H9 (cell line): ENCODE measurements at regions not wholly inside any gene's neighbourhood (a gene's known extent, or its start where the extent isn't known, plus 50 kb on each side); places are given as distances from the start of the nearest gene placed in this dataset.

Source experiments
- DNase-seq: peaks from one replicate; pipeline ENCODE4 v3.0.0-alpha.2; 2017
- H2AFZ ChIP-seq: one replicate; pipeline ENCODE4 v1.6.1; 2013; ENCODE audit warnings: mild to moderate bottlenecking, low read length, control low read depth, moderate library complexity
- H2AK5ac ChIP-seq: 2 replicates; pipeline ENCODE4 v1.6.1; 2013; ENCODE audit warnings: low read length, control low read depth, mixed read lengths; ENCODE audit not compliant: insufficient read length
- H2BK120ac ChIP-seq: one replicate; pipeline ENCODE4 v1.6.1; 2013; ENCODE audit warnings: low read depth, mild to moderate bottlenecking, low read length, control low read depth, inconsistent platforms; ENCODE audit not compliant: poor library complexity, severe bottlenecking
- H2BK12ac ChIP-seq: 2 replicates; pipeline ENCODE4 v1.6.1; 2013; ENCODE audit warnings: low read length, control low read depth, mixed read lengths, low read depth; ENCODE audit not compliant: insufficient read length
- H2BK15ac ChIP-seq: 2 replicates; pipeline ENCODE4 v1.6.1; 2013; ENCODE audit warnings: low read depth, low read length, control low read depth
- H2BK20ac ChIP-seq: one replicate; pipeline ENCODE4 v1.6.1; 2013; ENCODE audit warnings: low read depth, mild to moderate bottlenecking, low read length, control low read depth, inconsistent platforms; ENCODE audit not compliant: poor library complexity, severe bottlenecking
- H2BK5ac ChIP-seq: 2 replicates; pipeline ENCODE4 v1.6.1; 2013; ENCODE audit warnings: low read length, control low read depth, mixed read lengths; ENCODE audit not compliant: insufficient read length
- H3K14ac ChIP-seq: 2 replicates; pipeline ENCODE4 v1.6.1; 2013; ENCODE audit warnings: low read length, control low read depth; ENCODE audit not compliant: insufficient read depth
- H3K18ac ChIP-seq: 2 replicates; pipeline ENCODE4 v1.6.1; 2013; ENCODE audit warnings: low read depth, mild to moderate bottlenecking, mixed read lengths, low read length, control low read depth; ENCODE audit not compliant: insufficient read length
- H3K23ac ChIP-seq: 2 replicates; pipeline ENCODE4 v1.6.1; 2013; ENCODE audit warnings: low read length, control low read depth, mixed read lengths, low read depth; ENCODE audit not compliant: insufficient read length
- H3K23me2 ChIP-seq: 2 replicates; pipeline ENCODE4 v1.6.1; 2013; ENCODE audit warnings: low read depth, mild to moderate bottlenecking, mixed read lengths, low read length, control low read depth; ENCODE audit not compliant: insufficient read length, poor library complexity, severe bottlenecking
- H3K27ac ChIP-seq: 2 replicates; pipeline ENCODE4 v1.5.1; 2013; ENCODE audit warnings: low read length, control low read depth, mixed read lengths, low read depth; ENCODE audit not compliant: insufficient read length
- H3K27me3 ChIP-seq: 2 replicates; pipeline ENCODE4 v1.6.1; 2013; ENCODE audit warnings: low read length, control low read depth, inconsistent platforms; ENCODE audit not compliant: insufficient read depth
- H3K4ac ChIP-seq: 2 replicates; pipeline ENCODE4 v1.6.1; 2013; ENCODE audit warnings: low read depth, mild to moderate bottlenecking, control low read depth, inconsistent platforms, low read length, moderate library complexity
- H3K4me1 ChIP-seq: 2 replicates; pipeline ENCODE4 v1.6.1; 2013; ENCODE audit warnings: low read length, control low read depth, inconsistent platforms; ENCODE audit not compliant: insufficient read depth
- H3K4me2 ChIP-seq: 2 replicates; pipeline ENCODE4 v1.6.1; 2013; ENCODE audit warnings: low read length, control low read depth, mixed read lengths; ENCODE audit not compliant: insufficient read length, insufficient read depth
- H3K56ac ChIP-seq: 2 replicates; pipeline ENCODE4 v1.6.1; 2013; ENCODE audit warnings: low read depth, mild to moderate bottlenecking, mixed read lengths, low read length, control low read depth; ENCODE audit not compliant: insufficient read length
- H3K79me1 ChIP-seq: 2 replicates; pipeline ENCODE4 v1.6.1; 2013; ENCODE audit warnings: low read depth, mild to moderate bottlenecking, moderate library complexity, low read length, control low read depth, inconsistent platforms; ENCODE audit not compliant: insufficient read depth, poor library complexity, severe bottlenecking
- H3K79me2 ChIP-seq: 2 replicates; pipeline ENCODE4 v1.6.1; 2013; ENCODE audit warnings: low read length, control low read depth, inconsistent platforms; ENCODE audit not compliant: insufficient read depth
- H3K9ac ChIP-seq: 2 replicates; pipeline ENCODE4 v1.6.1; 2013; ENCODE audit warnings: low read length, control low read depth, mixed read lengths; ENCODE audit not compliant: insufficient read length; ENCODE audit errors: extremely low read depth
- H3K9me3 ChIP-seq: one replicate; pipeline ENCODE4 v1.6.1; 2013; ENCODE audit warnings: low read depth, low read length, inconsistent platforms; ENCODE audit not compliant: control insufficient read depth
- H3T11ph ChIP-seq: one replicate; pipeline ENCODE4 v1.6.1; 2013; ENCODE audit warnings: mild to moderate bottlenecking, low read length, control low read depth, inconsistent platforms
- H4K20me1 ChIP-seq: one replicate; pipeline ENCODE4 v1.6.1; 2013; ENCODE audit not compliant: control insufficient read depth, insufficient read length, insufficient read depth
- H4K5ac ChIP-seq: 2 replicates; pipeline ENCODE4 v1.6.1; 2013; ENCODE audit warnings: low read depth, mild to moderate bottlenecking, mixed read lengths, low read length, control low read depth; ENCODE audit not compliant: insufficient read length
- H4K8ac ChIP-seq: replicated peaks from 2 replicates; pipeline ENCODE4 v1.6.1; 2013; ENCODE audit warnings: low read length, control low read depth, mixed read lengths, low read depth; ENCODE audit not compliant: insufficient read length
- H4K91ac ChIP-seq: 2 replicates; pipeline ENCODE4 v1.6.1; 2013; ENCODE audit warnings: low read depth, mild to moderate bottlenecking, moderate library complexity, mixed read lengths, low read length, control low read depth; ENCODE audit not compliant: insufficient read length
- H3K27ac Mint-ChIP-seq, 3 experiments: 2 replicates in 2 of 3; 3 replicates in 1 of 3; pipeline ENCODE4 v1.8.0; 2020 to 2021; ENCODE audit warnings: mixed read lengths in 3 of 3, mild to moderate bottlenecking in 1 of 3, moderate library complexity in 1 of 3
- H3K27me3 Mint-ChIP-seq: 2 replicates; pipeline ENCODE4 v1.8.0; 2021; ENCODE audit warnings: low read depth, mild to moderate bottlenecking, moderate library complexity, mixed read lengths
- H3K36me3 Mint-ChIP-seq, 3 experiments: 2 replicates in 2 of 3; 3 replicates in 1 of 3; pipeline ENCODE4 v1.8.0; 2020 to 2021; ENCODE audit warnings: low read depth in 3 of 3, mixed read lengths in 3 of 3; ENCODE audit not compliant: insufficient read depth in 1 of 3
- H3K4me1 Mint-ChIP-seq, 2 experiments: 2 replicates each; pipeline ENCODE4 v1.8.0; 2020; ENCODE audit warnings: mixed read lengths in 2 of 2
- H3K4me3 Mint-ChIP-seq, 2 experiments: 2 replicates in 1 of 2; 3 replicates in 1 of 2; pipeline ENCODE4 v1.8.0; 2020 to 2021; ENCODE audit warnings: mild to moderate bottlenecking in 2 of 2, mixed read lengths in 2 of 2, moderate library complexity in 1 of 2
- H3K9me3 Mint-ChIP-seq, 2 experiments: 2 replicates in 1 of 2; 3 replicates in 1 of 2; pipeline ENCODE4 v1.8.0; 2020; ENCODE audit warnings: mild to moderate bottlenecking in 2 of 2, mixed read lengths in 2 of 2, moderate library complexity in 1 of 2
- CTCF ChIP-seq: fragments of 200-600 bp; sonication (generic); conservative IDR thresholded peaks from 3 replicates; pipeline ENCODE4 v1.8.0; 2021; ENCODE audit warnings: antibody characterized with exemption, mild to moderate bottlenecking
- WGBS: extraction: QIAGEN DNeasy Blood & Tissue Kit; methylation state at CpG from one replicate; pipeline ENCODE4 v1.1.7; 2013; ENCODE audit warnings: missing lambda C conversion rate, low lambda C conversion rate, mixed read lengths; ENCODE audit not compliant: insufficient read length; ENCODE audit errors: extremely low coverage; 5-methylcytosine and 5-hydroxymethylcytosine counted together

GRCh38 chr3:66106788-66107187 lies 68.1 kb upstream of the MAGI1 start:
- no peak overlapping the region for H3K4me2 ChIP-seq
- Mint-ChIP-seq H3K4me1 (peaks cover 22 to 27% of the 10 kb centered on the region in 2 experiments), H3K4me3 (no peak overlapping the region), H3K36me3 (no peaks in the 10 kb centered on the region), H3K9me3 (no peaks in the 10 kb centered on the region), H3K27me3 (no peaks in the 10 kb centered on the region), H3K27ac (no peak overlapping the region)
- H4K91ac ChIP-seq, result no peak overlapping the region
- H2BK12ac ChIP-seq, result no peak overlapping the region
- H2AFZ ChIP-seq, result no peak overlapping the region
- H3K79me1 ChIP-seq, result no peaks in the 10 kb centered on the region
- no peak overlapping the region for H3K9ac ChIP-seq
- H2AK5ac ChIP-seq, result no peak overlapping the region
- DNase-seq, result no peak
- H2BK15ac ChIP-seq, result no peak overlapping the region
- no peak for TF ChIP-seq CTCF
- H3K14ac ChIP-seq, result no peak overlapping the region
- H2BK120ac ChIP-seq, result no peak overlapping the region
- H3K56ac ChIP-seq, result no peak overlapping the region
- no peak overlapping the region for H4K8ac ChIP-seq
- no peaks in the 10 kb centered on the region; the same call in 1 of the 2 replicates for H3K4me1 ChIP-seq
- no peak overlapping the region for H2BK5ac ChIP-seq
- H3K23ac ChIP-seq, result no peak overlapping the region
- no peaks in the 10 kb centered on the region for H3K9me3 ChIP-seq
- H3K18ac ChIP-seq, result no peak overlapping the region
- H3K27me3 ChIP-seq, result no peaks in the 10 kb centered on the region
- H3K27ac ChIP-seq, result no peak overlapping the region
- H2BK20ac ChIP-seq, result no peak overlapping the region
- H3K4ac ChIP-seq, result no peak overlapping the region
- H4K5ac ChIP-seq, result no peak overlapping the region
- H3K79me2 ChIP-seq, result no peaks in the 10 kb centered on the region
- whole genome bisulfite sequencing, result no CpG with 5 or more reads among the region's 2 CpGs
- H4K20me1 ChIP-seq, result no peaks in the 10 kb centered on the region
- H3T11ph ChIP-seq, result no peak overlapping the region
- no peaks in the 10 kb centered on the region for H3K23me2 ChIP-seq
